Vagina (tissue), 2 donors: ENCODE measurements at regions not wholly inside any gene's neighbourhood (a gene's known extent, or its start where the extent isn't known, plus 50 kb on each side); places are given as distances from the start of the nearest gene placed in this dataset.

Experiments used
- DNase-seq, 2 donors: peaks; one replicate each; pipeline ENCODE4 v3.0.0-alpha.2; 2017; ENCODE audit errors: extremely low spot score in 2 of 2
- H3K27ac ChIP-seq: fragments of 200-600 bp; sonication (generic); one replicate; pipeline ENCODE4 v1.5.1; 2019
- H3K27me3 ChIP-seq: fragments of 200-600 bp; sonication (generic); one replicate; pipeline ENCODE4 v1.5.1; 2019
- H3K36me3 ChIP-seq, 2 donors: fragments of 200-600 bp; sonication (generic); one replicate each; pipeline ENCODE4 v1.5.1; 2017 to 2019
- H3K4me1 ChIP-seq: fragments of 200-600 bp; sonication (generic); one replicate; pipeline ENCODE4 v1.5.1; 2019
- H3K4me3 ChIP-seq, 2 donors: fragments of 200-600 bp; sonication (generic); 1 replicate in 1 of 2; 2 replicates in 1 of 2; pipeline ENCODE4 v1.5.1; 2016 to 2019
- H3K9me3 ChIP-seq: fragments of 200-600 bp; sonication (generic); one replicate; pipeline ENCODE4 v1.5.1; 2019
- CTCF ChIP-seq, 3 experiments: fragments of 450-650 bp in 2 of 3; fragments of 200-600 bp in 1 of 3; sonication (generic) in 1 of 3; IDR thresholded peaks; one replicate each; pipeline ENCODE4 v1.5.1; 2017 to 2019; ENCODE audit warnings: antibody characterized with exemption in 3 of 3, mild to moderate bottlenecking in 2 of 3, moderate library complexity in 2 of 3
- POLR2A ChIP-seq, 2 donors: fragments of 450-650 bp; IDR thresholded peaks; one replicate each; pipeline ENCODE4 v1.6.1; 2017; ENCODE audit warnings: antibody characterized with exemption in 2 of 2, mild to moderate bottlenecking in 2 of 2, moderate library complexity in 2 of 2
- POLR2AphosphoS5 ChIP-seq, 2 donors: sonication (generic); formaldehyde crosslinking; IDR thresholded peaks; one replicate each; pipeline ENCODE4 v1.9.0; 2017; ENCODE audit warnings: antibody characterized with exemption in 2 of 2, mild to moderate bottlenecking in 2 of 2, low read depth in 1 of 2; ENCODE audit not compliant: insufficient read depth in 1 of 2
- intact Hi-C: fragments of 100-400 bp; cut with DNase I; formaldehyde crosslinking; loops from one replicate; pipeline ENCODE4 v1.15.1; 2023

- Histone ChIP-seq H3K36me3 (no peaks in the 10 kb centered on the region), H3K27ac (no peak overlapping the region), H3K9me3 (no peaks in the 10 kb centered on the region), H3K4me1 (no peaks in the 10 kb centered on the region), H3K4me3 (no peak overlapping the region), H3K27me3 (no peaks in the 10 kb centered on the region)
- intact Hi-C loops = no loop called here
- TF ChIP-seq POLR2A (IDR thresholded peaks at IDR 0.05) (no peak), CTCF (IDR thresholded peaks at IDR 0.05) (no peak), POLR2AphosphoS5 (IDR thresholded peaks at IDR 0.05; ENCODE audit: insufficient read depth in 1 of 2, low read depth in 1 of 2) (no peak)
- DNase-seq = no peak
Observed at GRCh38 chr5:52656569-52657246, 131.0 kb upstream of the ITGA1 start.

GRCh38 chr5:52657247-52657645 lies 130.5 kb upstream of the ITGA1 start:
- intact Hi-C loops = no loop called here
- no peaks in the 10 kb centered on the region for H3K36me3 ChIP-seq
- no peak for TF ChIP-seq POLR2A (IDR thresholded peaks at IDR 0.05)
- TF ChIP-seq CTCF (IDR thresholded peaks at IDR 0.05) = peak; percentile 24 to 45 (median 42)
- H3K9me3 ChIP-seq = no peaks in the 10 kb centered on the region
- no peak overlapping the region for H3K4me3 ChIP-seq
- DNase-seq = no peak
- H3K27me3 ChIP-seq = no peaks in the 10 kb centered on the region
- no peaks in the 10 kb centered on the region for H3K4me1 ChIP-seq
- no peak overlapping the region for H3K27ac ChIP-seq

GRCh38 chr5:52658246-52658645 lies 129.5 kb upstream of the ITGA1 start:
- no peak for TF ChIP-seq POLR2AphosphoS5 (IDR thresholded peaks at IDR 0.05; ENCODE audit: insufficient read depth in 1 of 2, low read depth in 1 of 2)
- TF ChIP-seq CTCF (IDR thresholded peaks at IDR 0.05) = no peak
- no peak for TF ChIP-seq POLR2A (IDR thresholded peaks at IDR 0.05)
- H3K36me3 ChIP-seq = no peaks in the 10 kb centered on the region
- no peak overlapping the region for H3K27ac ChIP-seq
- no peaks in the 10 kb centered on the region for H3K4me1 ChIP-seq
- no peaks in the 10 kb centered on the region for H3K9me3 ChIP-seq
- intact Hi-C loops = no loop called here
- H3K4me3 ChIP-seq = no peak overlapping the region
- no peak for DNase-seq
- H3K27me3 ChIP-seq = no peaks in the 10 kb centered on the region

- Histone ChIP-seq H3K36me3 (no peaks in the 10 kb centered on the region), H3K4me1 (no peaks in the 10 kb centered on the region), H3K27me3 (no peaks in the 10 kb centered on the region), H3K4me3 (no peak overlapping the region), H3K27ac (no peak overlapping the region), H3K9me3 (no peaks in the 10 kb centered on the region)
- no peak for TF ChIP-seq POLR2A (IDR thresholded peaks at IDR 0.05)
- TF ChIP-seq POLR2AphosphoS5 (IDR thresholded peaks at IDR 0.05; ENCODE audit: insufficient read depth in 1 of 2, low read depth in 1 of 2) = no peak
- DNase-seq = no peak
- intact Hi-C loops = no loop called here
Observed at GRCh38 chr5:52660621-52661020, 127.1 kb upstream of the ITGA1 start.

GRCh38 chr5:52661903-52662595 lies 125.7 kb upstream of the ITGA1 start:
- DNase-seq = no peak
- Histone ChIP-seq H3K4me1 (no peaks in the 10 kb centered on the region), H3K36me3 (no peaks in the 10 kb centered on the region), H3K4me3 (no peak overlapping the region), H3K27ac (no peak overlapping the region), H3K27me3 (no peaks in the 10 kb centered on the region), H3K9me3 (no peaks in the 10 kb centered on the region)
- intact Hi-C loops = no loop called here
- TF ChIP-seq POLR2AphosphoS5 (IDR thresholded peaks at IDR 0.05; ENCODE audit: insufficient read depth in 1 of 2, low read depth in 1 of 2) (no peak), CTCF (IDR thresholded peaks at IDR 0.05) (no peak)
